ENCODE measurements at regions not wholly inside any gene's neighbourhood (a gene's known extent, or its start where the extent isn't known, plus 50 kb on each side); places are given as distances from the start of the nearest gene placed in this dataset.
"Not testable (repeated sequence)": the region's sequence is repeated elsewhere in the genome, so short reads cannot be mapped to it uniquely, and the experiment has no call there.

- not testable (repeated sequence) for TF ChIP-seq CTCF, POLR2A (IDR thresholded peaks at IDR 0.05)
Observed at GRCh38 chr10:25874402-25874801, 59.6 kb upstream of the MYO3A start.
